ENCODE measurements at regions not wholly inside any gene's neighbourhood (a gene's known extent, or its start where the extent isn't known, plus 50 kb on each side); places are given as distances from the start of the nearest gene placed in this dataset.
A peak's percentile ranks its signal among the peaks of the same experiment; 100 is the strongest.

- WGBS (ENCODE audit: extremely low coverage, insufficient read length, low lambda C conversion rate): no CpG with 5 or more reads among the region's 1 CpG
- Histone ChIP-seq H4K91ac (ENCODE audit: insufficient read length, low read depth, low read length) (no peak overlapping the region), H3K9ac (ENCODE audit: extremely low read depth, insufficient read length, low read length) (no peak overlapping the region), H2AK5ac (ENCODE audit: insufficient read length, low read length) (no peak overlapping the region), H3K4ac (ENCODE audit: low read depth, low read length) (no peak overlapping the region), H2BK15ac (ENCODE audit: low read depth, low read length) (no peak overlapping the region), H3K18ac (ENCODE audit: insufficient read length, low read depth, low read length) (no peak overlapping the region), H2BK20ac (ENCODE audit: low read depth, low read length, poor library complexity, severe bottlenecking) (no peak overlapping the region), H4K20me1 (ENCODE audit: control insufficient read depth, insufficient read depth, insufficient read length) (no peaks in the 10 kb centered on the region), H3T11ph (ENCODE audit: low read length) (no peak overlapping the region), H3K14ac (ENCODE audit: insufficient read depth, low read length) (no peak overlapping the region), H3K56ac (ENCODE audit: insufficient read length, low read depth, low read length) (no peak overlapping the region), H4K5ac (ENCODE audit: insufficient read length, low read depth, low read length) (no peak overlapping the region), H3K27ac (ENCODE audit: insufficient read length, low read depth, low read length) (no peak overlapping the region), H3K79me2 (ENCODE audit: insufficient read depth, low read length) (no peaks in the 10 kb centered on the region), H3K4me2 (ENCODE audit: insufficient read depth, insufficient read length, low read length) (no peak overlapping the region), H2BK12ac (ENCODE audit: insufficient read length, low read depth, low read length) (no peak overlapping the region), H3K23ac (ENCODE audit: insufficient read length, low read depth, low read length) (no peak overlapping the region), H3K79me1 (ENCODE audit: insufficient read depth, low read depth, low read length, poor library complexity, severe bottlenecking) (no peaks in the 10 kb centered on the region), H3K9me3 (ENCODE audit: control insufficient read depth, low read depth, low read length) (no peaks in the 10 kb centered on the region), H2BK120ac (ENCODE audit: low read depth, low read length, poor library complexity, severe bottlenecking) (no peak overlapping the region), H3K23me2 (ENCODE audit: insufficient read length, low read depth, low read length, poor library complexity, severe bottlenecking) (no peaks in the 10 kb centered on the region), H3K4me1 (ENCODE audit: insufficient read depth, low read length) (no peaks in the 10 kb centered on the region), H2BK5ac (ENCODE audit: insufficient read length, low read length) (no peak overlapping the region), H3K27me3 (ENCODE audit: insufficient read depth, low read length) (no peaks in the 10 kb centered on the region), H2AFZ (ENCODE audit: low read length) (no peak overlapping the region), H4K8ac (replicated peaks; ENCODE audit: insufficient read length, low read depth, low read length) (no peak overlapping the region)
- no peaks in the 10 kb centered on the region for H3K36me3 Mint-ChIP-seq (ENCODE audit: insufficient read depth in 1 of 3, low read depth in 3 of 3)
- H3K4me1 Mint-ChIP-seq: peaks cover 0 to 5% of the 10 kb centered on the region in 2 experiments; a peak in 1 of 4 replicates
- no peak for DNase-seq
- no peak overlapping the region for H3K4me3 Mint-ChIP-seq
- H3K9me3 Mint-ChIP-seq: no peaks in the 10 kb centered on the region
- no peaks in the 10 kb centered on the region for H3K27me3 Mint-ChIP-seq (ENCODE audit: low read depth)
- peak overlapping the region in 1 of 3 experiments; percentile 19; a peak in 1 of 7 replicates for H3K27ac Mint-ChIP-seq
- TF ChIP-seq CTCF (conservative IDR thresholded peaks at IDR 0.05): no peak
These were observed 135.6 kb upstream of the PTPRK start for GRCh38 chr6:128655978-128656498.
